SK-N-MC (cell line): ENCODE measurements at regions not wholly inside any gene's neighbourhood (a gene's known extent, or its start where the extent isn't known, plus 50 kb on each side); places are given as distances from the start of the nearest gene placed in this dataset.

Experiments used
- EZH2 ChIP-seq: fragments of 200-600 bp; sonication (generic); IDR thresholded peaks from one replicate; pipeline ENCODE4 v1.6.1; 2017; ENCODE audit warnings: antibody characterized with exemption
- FOXP2 ChIP-seq: optimal IDR thresholded peaks from 2 replicates; pipeline ENCODE3; 2011; ENCODE audit warnings: mild to moderate bottlenecking, moderate library complexity; ENCODE audit not compliant: insufficient read depth; ENCODE audit errors: extremely low read length, control extremely low read depth
- POLR2AphosphoS5 ChIP-seq: IDR thresholded peaks from 2 replicates; pipeline ENCODE4 v1.6.1; 2012; ENCODE audit warnings: mild to moderate bottlenecking, low read depth, low read length, borderline replicate concordance

- TF ChIP-seq EZH2 (no peak), POLR2AphosphoS5 (no peak), FOXP2 (no peak)
Measured at GRCh38 chr11:127472505-127472904, 471.9 kb upstream of the KIRREL3 start.
